ENCODE measurements at regions not wholly inside any gene's neighbourhood (a gene's known extent, or its start where the extent isn't known, plus 50 kb on each side); places are given as distances from the start of the nearest gene placed in this dataset.

GRCh38 chr5:171600741-171601265, 181.4 kb downstream of the FGF18 start:
- DNase-seq (ENCODE audit: low read depth in 2 of 3, low spot score in 1 of 3) = no peak

- no peak for DNase-seq (ENCODE audit: low read depth in 2 of 3, low spot score in 1 of 3)
Observed at GRCh38 chr5:171601266-171601881, 181.9 kb downstream of the FGF18 start.

GRCh38 chr5:171603591-171603990, 182.0 kb upstream of the SMIM23 start:
- no peak for DNase-seq (ENCODE audit: low read depth in 2 of 3, low spot score in 1 of 3)

- no peak for DNase-seq (ENCODE audit: low read depth in 2 of 3, low spot score in 1 of 3)
Observed at GRCh38 chr5:171604195-171604594, 181.4 kb upstream of the SMIM23 start.

GRCh38 chr5:171606414-171607024, 179.1 kb upstream of the SMIM23 start:
- no peak for DNase-seq (ENCODE audit: low read depth in 2 of 3, low spot score in 1 of 3)

GRCh38 chr5:171607863-171608262, 177.8 kb upstream of the SMIM23 start:
- DNase-seq (ENCODE audit: low read depth in 2 of 3, low spot score in 1 of 3) = no peak

GRCh38 chr5:171609806-171610452, 175.7 kb upstream of the SMIM23 start:
- no peak for DNase-seq (ENCODE audit: low read depth in 2 of 3, low spot score in 1 of 3)

GRCh38 chr5:171610686-171611085, 174.9 kb upstream of the SMIM23 start:
- no peak for DNase-seq (ENCODE audit: low read depth in 2 of 3, low spot score in 1 of 3)

GRCh38 chr5:171612749-171613148, 172.9 kb upstream of the SMIM23 start:
- DNase-seq (ENCODE audit: low read depth in 2 of 3, low spot score in 1 of 3) = no peak

GRCh38 chr5:171614511-171614910, 171.1 kb upstream of the SMIM23 start:
- no peak for DNase-seq (ENCODE audit: low read depth in 2 of 3, low spot score in 1 of 3)

- DNase-seq (ENCODE audit: low read depth in 2 of 3, low spot score in 1 of 3) = no peak
Observed at GRCh38 chr5:171614971-171615653, 170.5 kb upstream of the SMIM23 start.

- DNase-seq (ENCODE audit: low read depth in 2 of 3, low spot score in 1 of 3) = no peak
Observed at GRCh38 chr5:171615705-171616640, 169.6 kb upstream of the SMIM23 start.

- DNase-seq (ENCODE audit: low read depth in 2 of 3, low spot score in 1 of 3) = no peak
Observed at GRCh38 chr5:171617266-171617665, 168.4 kb upstream of the SMIM23 start.

- no peak for DNase-seq (ENCODE audit: low read depth in 2 of 3, low spot score in 1 of 3)
Observed at GRCh38 chr5:171617817-171618591, 167.6 kb upstream of the SMIM23 start.

- no peak for DNase-seq (ENCODE audit: low read depth in 2 of 3, low spot score in 1 of 3)
Observed at GRCh38 chr5:171619196-171619595, 166.4 kb upstream of the SMIM23 start.

- no peak for DNase-seq (ENCODE audit: low read depth in 2 of 3, low spot score in 1 of 3)
Observed at GRCh38 chr5:171619744-171620143, 165.9 kb upstream of the SMIM23 start.

- no peak for DNase-seq (ENCODE audit: low read depth in 2 of 3, low spot score in 1 of 3)
Observed at GRCh38 chr5:171622010-171622409, 163.6 kb upstream of the SMIM23 start.

GRCh38 chr5:171623107-171623506, 162.5 kb upstream of the SMIM23 start:
- no peak for DNase-seq (ENCODE audit: low read depth in 2 of 3, low spot score in 1 of 3)

- no peak for DNase-seq (ENCODE audit: low read depth in 2 of 3, low spot score in 1 of 3)
Observed at GRCh38 chr5:171623551-171624097, 162.0 kb upstream of the SMIM23 start.

- DNase-seq (ENCODE audit: low read depth in 2 of 3, low spot score in 1 of 3) = no peak
Observed at GRCh38 chr5:171624396-171624795, 161.2 kb upstream of the SMIM23 start.

Data from stimulated activated CD4-positive, alpha-beta T cell treated with anti-CD3 and anti-CD28 coated beads, Interleukin-12 subunit alpha, Interleukin-12 subunit beta, amount 100 ng/mL, for 48 hours (primary cell).